ENCODE measurements at regions not wholly inside any gene's neighbourhood (a gene's known extent, or its start where the extent isn't known, plus 50 kb on each side); places are given as distances from the start of the nearest gene placed in this dataset.
A peak's percentile ranks its signal among the peaks of the same experiment; 100 is the strongest.

DNA sequence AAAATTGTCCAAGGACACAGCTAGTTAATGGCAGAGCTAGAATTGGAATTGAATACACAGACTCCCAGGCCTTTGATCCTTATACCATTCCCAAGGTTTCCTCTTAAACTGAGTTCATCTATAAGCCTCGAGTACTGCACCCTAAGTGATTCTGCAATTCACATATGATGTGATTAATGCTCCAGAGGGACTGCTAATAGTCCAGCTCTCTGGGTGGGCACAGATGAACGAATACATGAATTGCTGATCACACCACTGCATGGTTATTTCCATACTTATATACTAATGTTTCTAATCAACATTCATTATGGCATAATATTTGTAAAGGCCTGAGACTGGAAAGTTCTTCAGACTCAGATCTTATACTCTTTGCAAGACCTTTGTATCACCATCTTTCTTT, 101.8 kb downstream of the NUFIP1 start:
- Mint-ChIP-seq H3K4me1 (ENCODE audit: low read depth) (peaks cover 18% of the 10 kb centered on the region), H3K27ac (no peak overlapping the region), H3K27me3 (ENCODE audit: insufficient read depth) (no peaks in the 10 kb centered on the region; the same call in 1 of the 2 replicates), H3K9me3 (no peaks in the 10 kb centered on the region), H3K36me3 (ENCODE audit: low read depth) (0 out of 2 replicates have a peak, but pooled peaks cover 4% of the 10 kb centered on the region), H3K4me3 (no peak overlapping the region)
- DNase-seq, result no peak
- TF ChIP-seq, protein P1, sequence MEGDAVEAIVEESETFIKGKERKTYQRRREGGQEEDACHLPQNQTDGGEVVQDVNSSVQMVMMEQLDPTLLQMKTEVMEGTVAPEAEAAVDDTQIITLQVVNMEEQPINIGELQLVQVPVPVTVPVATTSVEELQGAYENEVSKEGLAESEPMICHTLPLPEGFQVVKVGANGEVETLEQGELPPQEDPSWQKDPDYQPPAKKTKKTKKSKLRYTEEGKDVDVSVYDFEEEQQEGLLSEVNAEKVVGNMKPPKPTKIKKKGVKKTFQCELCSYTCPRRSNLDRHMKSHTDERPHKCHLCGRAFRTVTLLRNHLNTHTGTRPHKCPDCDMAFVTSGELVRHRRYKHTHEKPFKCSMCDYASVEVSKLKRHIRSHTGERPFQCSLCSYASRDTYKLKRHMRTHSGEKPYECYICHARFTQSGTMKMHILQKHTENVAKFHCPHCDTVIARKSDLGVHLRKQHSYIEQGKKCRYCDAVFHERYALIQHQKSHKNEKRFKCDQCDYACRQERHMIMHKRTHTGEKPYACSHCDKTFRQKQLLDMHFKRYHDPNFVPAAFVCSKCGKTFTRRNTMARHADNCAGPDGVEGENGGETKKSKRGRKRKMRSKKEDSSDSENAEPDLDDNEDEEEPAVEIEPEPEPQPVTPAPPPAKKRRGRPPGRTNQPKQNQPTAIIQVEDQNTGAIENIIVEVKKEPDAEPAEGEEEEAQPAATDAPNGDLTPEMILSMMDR (IDR thresholded peaks at IDR 0.05), result no peak

DNA sequence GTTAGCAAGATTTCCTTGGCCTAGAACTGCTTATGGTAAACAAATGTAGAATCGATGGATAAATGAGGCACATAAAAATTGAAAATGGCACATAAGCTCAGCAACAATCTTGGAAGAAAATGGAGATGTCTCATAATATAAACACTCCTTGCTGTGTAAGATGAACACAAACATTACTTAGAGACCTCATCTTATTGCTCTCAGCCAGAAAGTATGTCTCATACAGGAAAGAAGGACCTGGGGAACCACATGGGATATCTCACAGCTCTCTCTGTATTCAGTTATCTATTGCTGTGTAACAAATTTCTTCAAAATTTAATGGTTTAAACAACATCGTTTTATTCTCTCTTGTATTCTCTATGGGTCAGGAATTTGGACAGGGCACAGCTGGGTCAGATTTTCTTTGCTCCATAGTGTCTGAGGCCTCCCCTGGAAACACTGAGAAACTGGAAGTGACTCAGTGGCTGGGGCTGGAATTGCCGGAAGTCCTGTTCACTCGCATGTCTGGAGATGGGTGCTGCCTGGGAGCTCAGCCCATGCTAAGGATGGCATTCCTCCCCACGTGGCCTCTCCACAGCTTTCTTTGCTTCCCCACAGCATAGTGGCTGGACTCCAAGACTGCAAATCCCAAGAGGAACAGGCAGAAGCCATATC, 105.1 kb downstream of the NUFIP1 start:
- no peaks in the 10 kb centered on the region for H3K9me3 Mint-ChIP-seq
- H3K4me1 Mint-ChIP-seq (ENCODE audit: low read depth), result peaks cover 22% of the 10 kb centered on the region
- peak overlapping the region; percentile 35; the same call in 1 of the 2 replicates for H3K4me3 Mint-ChIP-seq
- peak overlapping the region; percentile 95 for H3K27ac Mint-ChIP-seq
- TF ChIP-seq, protein P1 (IDR thresholded peaks at IDR 0.05), result no peak
- DNase-seq, result peak; percentile 81
- no peaks in the 10 kb centered on the region; the same call in 1 of the 2 replicates for H3K27me3 Mint-ChIP-seq (ENCODE audit: insufficient read depth)
- 0 out of 2 replicates have a peak, but pooled peaks cover 4% of the 10 kb centered on the region for H3K36me3 Mint-ChIP-seq (ENCODE audit: low read depth)

DNA sequence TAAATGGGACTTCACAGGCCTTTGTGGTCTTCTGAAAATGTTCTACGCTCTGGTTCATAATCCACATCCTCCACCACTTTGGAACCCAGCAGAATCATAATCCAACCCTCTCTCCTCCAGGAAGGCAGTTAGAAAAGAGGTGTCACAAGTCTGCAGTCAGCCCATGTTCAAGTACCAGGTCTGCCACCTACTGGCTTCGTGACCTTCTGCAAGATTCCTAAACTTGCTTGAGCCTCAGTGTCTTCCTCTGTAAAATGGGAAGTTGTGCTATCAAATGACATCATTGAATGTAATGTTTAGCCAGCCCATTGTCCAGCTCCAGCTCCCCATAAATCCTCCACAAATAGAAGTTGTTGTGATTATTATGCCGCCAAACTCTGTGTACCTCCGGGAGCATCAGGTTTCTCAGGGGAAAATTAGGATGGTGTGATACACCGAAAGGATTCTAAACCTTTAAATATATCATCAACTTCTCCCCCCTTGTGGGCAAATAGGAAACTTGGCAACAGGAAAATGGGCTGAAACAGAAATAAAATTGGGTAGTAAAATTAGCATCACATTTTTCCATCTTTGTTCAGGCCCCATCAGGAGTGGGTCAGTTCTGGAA, 109.7 kb downstream of the NUFIP1 start:
- Mint-ChIP-seq H3K36me3 (ENCODE audit: low read depth) (peaks cover 7% of the 10 kb centered on the region), H3K4me3 (no peak overlapping the region), H3K27ac (no peak overlapping the region), H3K4me1 (ENCODE audit: low read depth) (peaks cover 29% of the 10 kb centered on the region), H3K27me3 (ENCODE audit: insufficient read depth) (no peaks in the 10 kb centered on the region; the same call in 1 of the 2 replicates), H3K9me3 (peaks cover 7% of the 10 kb centered on the region)
- TF ChIP-seq, protein P1 (IDR thresholded peaks at IDR 0.05), result peak; percentile 76
- DNase-seq, result peak; percentile 58

DNA sequence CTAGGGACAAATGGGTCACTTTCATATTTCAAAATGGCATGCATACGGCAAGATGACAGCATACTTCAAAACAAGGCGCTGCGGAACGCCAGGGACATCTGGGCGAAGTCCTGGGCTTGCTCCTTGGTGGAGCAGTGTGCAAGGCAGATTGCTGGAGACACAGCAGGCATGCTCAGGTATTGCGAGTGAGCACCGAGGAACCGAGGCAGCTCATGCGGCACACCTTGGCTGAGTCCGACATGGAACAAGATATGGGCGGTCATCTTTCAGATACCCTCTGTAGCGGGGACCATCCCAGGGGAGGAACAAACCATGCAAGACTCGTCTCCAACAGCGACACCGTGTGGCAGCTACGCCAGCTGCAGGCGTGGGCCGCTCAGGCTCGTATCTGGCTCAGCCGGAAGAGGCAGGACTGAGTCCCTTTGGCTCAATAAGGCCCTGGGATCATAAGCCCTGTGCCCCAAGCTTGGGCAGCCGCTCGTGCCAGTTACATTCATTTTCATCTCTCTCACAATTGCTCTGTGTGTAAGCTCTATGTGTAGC, 112.4 kb downstream of the NUFIP1 start:
- Mint-ChIP-seq H3K36me3 (ENCODE audit: low read depth) (peaks cover 7% of the 10 kb centered on the region), H3K9me3 (peaks cover 7% of the 10 kb centered on the region), H3K27me3 (ENCODE audit: insufficient read depth) (no peaks in the 10 kb centered on the region; the same call in none of the 2 replicates), H3K27ac (no peak overlapping the region), H3K4me3 (no peak overlapping the region), H3K4me1 (ENCODE audit: low read depth) (peaks cover 23% of the 10 kb centered on the region)
- DNase-seq, result no peak
- TF ChIP-seq, protein P1 (IDR thresholded peaks at IDR 0.05), result peak; percentile 70

DNA sequence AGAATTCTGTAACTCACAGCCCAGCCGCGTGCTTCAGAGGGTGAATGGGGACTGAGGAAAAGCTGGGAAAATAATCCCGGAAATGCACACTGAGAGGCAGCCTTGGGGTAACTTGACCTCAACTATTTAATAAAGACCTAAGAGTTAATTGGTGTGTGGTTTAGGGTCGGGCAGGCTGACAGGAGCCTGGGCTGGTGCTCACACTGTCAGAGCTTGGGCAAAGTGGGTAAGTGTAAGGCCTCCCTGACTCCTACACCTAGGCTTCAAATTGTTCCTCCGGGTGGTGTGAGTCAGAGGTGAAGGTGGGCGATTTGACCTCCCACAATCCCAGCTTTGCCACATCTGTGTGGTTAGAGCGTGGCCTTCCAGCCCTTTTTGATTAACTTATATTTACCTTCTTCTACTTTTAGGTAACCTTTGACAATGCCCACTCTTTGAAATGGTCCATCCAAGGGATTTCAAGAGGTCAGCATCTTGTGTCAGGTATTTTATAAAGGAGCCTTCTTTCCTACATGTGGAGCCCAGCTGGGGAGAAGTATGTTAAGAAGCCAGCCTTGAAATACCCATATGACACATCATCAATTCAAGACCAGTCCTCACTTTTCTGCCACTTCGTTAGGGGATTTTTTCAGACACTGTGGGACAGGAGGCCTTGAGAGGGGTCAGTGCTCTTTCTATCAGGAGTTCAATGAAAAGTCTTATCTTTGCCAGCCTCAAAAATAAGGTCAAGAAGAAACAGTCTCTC, 114.2 kb downstream of the NUFIP1 start:
- H3K27me3 Mint-ChIP-seq (ENCODE audit: insufficient read depth), result peaks cover 4% of the 10 kb centered on the region
- DNase-seq, result no peak

More for the DNA sequence above, 114.2 kb downstream of the NUFIP1 start:
- peaks cover 7% of the 10 kb centered on the region for H3K36me3 Mint-ChIP-seq (ENCODE audit: low read depth)
- TF ChIP-seq, protein P1 (IDR thresholded peaks at IDR 0.05), result no peak
- H3K27ac Mint-ChIP-seq, result no peak overlapping the region
- H3K9me3 Mint-ChIP-seq, result peaks cover 7% of the 10 kb centered on the region
- H3K4me3 Mint-ChIP-seq, result no peak overlapping the region
- H3K4me1 Mint-ChIP-seq (ENCODE audit: low read depth), result peaks cover 23% of the 10 kb centered on the region

Data from HFFc6 (cell line).